Right renal cortex interstitium (tissue), 3 donors: ENCODE measurements at regions not wholly inside any gene's neighbourhood (a gene's known extent, or its start where the extent isn't known, plus 50 kb on each side); places are given as distances from the start of the nearest gene placed in this dataset.

Experiments
- DNase-seq, 3 donors: peaks; one replicate each; pipeline ENCODE4 v3.0.0-alpha.2; 2013; ENCODE audit warnings: low read depth in 3 of 3, low spot score in 2 of 3

DNA sequence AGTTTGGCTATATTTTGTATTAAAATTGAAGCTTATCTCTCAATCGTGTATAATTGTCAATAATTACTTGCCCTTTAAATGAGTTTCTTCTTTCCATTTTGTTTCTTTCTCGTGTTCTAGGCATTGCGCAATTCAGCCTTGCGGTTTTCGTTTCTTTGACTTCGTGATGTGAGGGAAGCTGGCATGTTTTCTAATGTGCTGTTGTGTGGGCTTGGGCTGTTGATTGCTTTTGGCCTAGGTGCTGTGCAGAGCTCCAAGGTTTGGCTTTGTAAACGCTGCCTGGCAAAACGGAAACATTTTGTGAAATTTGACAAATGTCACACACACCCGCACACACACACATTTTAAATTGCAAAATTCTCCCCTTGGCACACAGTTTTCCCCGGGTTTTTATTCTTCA, 242.6 kb upstream of the TCF4 start:
- no peak for DNase-seq

DNA sequence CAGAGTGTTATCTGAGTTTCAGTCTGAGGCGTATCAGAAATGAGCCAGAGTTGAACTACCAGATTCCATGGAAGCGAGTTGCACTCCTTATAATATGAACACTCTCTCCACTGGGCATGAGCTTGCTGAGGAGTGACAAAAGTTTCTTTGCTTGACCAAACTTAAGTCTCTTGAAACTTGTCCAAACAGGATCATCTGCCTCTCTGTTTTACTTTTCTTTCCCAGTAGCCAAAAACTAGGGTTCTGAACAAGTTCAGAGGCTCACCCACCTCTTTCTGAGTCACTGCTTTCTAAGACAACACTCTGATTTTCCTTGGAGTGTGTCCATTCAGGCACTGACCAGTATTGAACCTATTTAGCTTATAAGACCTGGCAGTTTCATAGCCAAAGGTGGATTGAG, 233.2 kb upstream of the TCF4 start:
- DNase-seq, result no peak

DNA sequence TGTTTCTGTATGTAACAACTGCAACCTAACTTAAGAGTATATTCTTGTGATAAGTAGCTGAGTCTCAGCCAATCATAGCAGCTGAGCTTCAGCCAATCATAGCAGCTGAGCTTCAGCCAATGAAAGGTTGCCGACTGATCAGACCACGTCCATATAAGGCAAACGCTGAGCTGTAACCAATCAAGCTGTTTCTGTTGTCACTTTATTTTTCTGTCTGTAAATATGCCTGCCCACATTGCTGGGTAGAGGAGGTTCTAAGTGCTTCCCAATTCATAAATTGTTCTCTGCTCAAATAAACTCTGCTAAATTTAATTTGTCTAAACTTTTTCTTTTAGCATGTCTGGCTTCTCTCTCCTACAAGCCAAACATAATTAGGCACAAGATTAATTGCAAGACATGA, 231.5 kb upstream of the TCF4 start:
- DNase-seq, result no peak

DNA sequence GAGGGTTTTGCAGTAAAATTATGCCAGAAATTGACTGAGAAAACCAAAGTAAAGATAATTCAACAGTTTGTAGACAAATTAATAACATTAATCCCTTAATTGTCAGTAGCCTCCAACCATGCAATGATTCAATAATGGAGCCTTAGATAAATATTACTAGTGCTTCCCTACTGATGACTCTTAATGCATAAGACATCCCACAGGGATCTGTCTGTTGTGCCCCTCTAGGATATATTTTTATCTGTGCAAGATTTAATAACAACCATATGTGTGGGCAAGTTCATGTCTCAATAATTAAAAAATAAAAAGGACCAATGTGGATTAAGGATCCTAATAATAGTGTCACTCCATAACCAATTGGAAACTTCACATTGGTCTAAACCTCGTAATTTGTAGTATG, 230.3 kb upstream of the TCF4 start:
- DNase-seq, result no peak

DNA sequence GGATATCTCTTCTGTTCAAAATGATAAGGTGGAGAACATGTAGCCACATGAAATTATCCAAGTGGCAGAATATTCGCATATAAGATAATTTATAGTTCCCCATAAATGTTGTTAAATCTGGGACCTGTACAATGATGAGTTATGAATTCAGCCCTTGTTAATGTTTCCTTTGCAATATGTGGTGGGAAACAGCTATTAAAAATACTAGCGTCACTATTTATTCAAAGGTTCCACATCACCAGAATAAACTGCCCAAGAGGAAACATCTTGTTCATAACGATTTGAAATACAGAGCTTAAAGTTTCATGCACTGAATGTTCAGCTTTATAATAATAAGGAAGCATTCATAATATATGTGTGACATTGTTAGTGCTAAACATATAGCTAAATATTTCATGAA, 223.9 kb upstream of the TCF4 start:
- no peak for DNase-seq

DNA sequence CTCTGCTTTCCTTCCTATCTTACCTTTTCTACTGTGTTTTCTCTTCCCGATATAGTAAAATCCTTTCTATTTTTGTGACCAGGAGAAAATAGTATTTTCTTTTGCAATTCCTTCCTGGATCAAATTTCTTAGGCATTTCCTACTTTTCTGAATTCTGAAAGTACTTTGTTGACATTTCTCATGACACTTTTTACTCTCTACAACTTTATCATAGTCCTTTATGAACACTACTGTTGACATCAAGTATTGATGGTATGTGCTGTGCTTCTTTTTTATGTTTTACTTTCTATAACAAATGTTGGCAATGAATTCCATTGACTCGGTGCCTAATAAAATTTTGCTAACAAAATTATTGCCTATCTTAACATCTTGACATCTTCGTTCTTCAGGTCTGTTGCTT, 217.7 kb upstream of the TCF4 start:
- DNase-seq, result no peak

DNA sequence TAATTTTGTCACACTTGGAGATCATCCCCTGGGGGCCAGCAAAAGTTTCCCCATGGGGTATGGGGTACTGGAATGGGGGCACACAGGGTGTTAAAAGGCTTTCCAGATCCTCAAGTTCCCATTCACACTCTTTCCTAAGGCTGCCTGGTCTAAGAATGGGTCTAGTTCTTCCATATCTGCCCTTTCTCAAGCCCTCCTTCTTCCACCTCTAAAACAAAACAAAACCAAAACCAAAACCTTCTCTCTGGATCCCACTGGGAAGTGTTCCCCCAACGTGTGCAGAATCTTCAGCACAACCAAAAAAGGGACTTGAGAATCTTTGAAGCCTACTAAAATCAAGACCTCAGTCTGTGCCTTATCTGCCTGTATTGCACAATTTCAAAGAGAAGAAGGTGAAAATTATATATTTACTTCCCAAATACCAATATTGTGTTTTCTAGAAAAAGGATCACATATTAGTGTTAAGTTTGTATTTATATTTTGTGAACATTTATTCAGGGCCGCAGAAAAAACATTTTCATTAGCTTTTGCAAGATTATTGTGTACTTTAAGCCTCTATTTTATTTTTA, 207.2 kb upstream of the TCF4 start:
- no peak for DNase-seq

DNA sequence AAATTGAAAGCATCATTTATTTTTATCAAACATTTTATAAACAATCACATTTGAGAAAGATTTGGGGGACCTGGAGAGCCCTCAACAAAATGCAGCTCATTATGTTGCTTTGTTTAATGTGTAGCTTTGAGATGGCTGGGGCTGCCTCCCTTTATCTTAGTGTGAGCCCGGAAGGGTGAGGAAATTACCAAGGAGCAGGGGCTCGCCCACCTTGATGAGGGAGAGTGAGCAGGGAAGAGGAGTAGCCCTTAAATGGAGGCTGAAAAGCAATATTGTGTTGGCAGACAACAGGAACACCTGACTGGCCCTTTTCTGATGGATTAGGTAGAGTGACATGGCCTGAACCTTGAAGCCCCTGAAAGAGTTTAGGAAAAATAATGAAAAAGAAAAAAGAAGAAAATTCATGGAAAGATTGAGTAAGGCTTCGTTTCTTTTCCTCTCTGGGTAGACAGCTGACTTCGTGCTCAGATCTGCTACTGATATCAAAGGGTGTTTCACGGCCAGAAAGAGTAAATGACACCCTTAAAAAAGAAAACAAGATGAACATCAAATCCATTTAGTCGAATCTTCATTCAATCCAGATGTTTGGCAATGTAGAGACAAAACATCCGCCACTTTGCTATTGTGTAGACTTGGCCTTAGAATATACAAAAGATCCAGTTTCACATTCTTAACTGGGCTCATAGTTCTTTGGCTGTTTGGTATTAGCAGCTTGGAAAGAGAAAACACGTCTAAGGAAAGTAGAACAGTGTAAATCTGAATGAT, 206.5 kb upstream of the TCF4 start:
- no peak for DNase-seq

DNA sequence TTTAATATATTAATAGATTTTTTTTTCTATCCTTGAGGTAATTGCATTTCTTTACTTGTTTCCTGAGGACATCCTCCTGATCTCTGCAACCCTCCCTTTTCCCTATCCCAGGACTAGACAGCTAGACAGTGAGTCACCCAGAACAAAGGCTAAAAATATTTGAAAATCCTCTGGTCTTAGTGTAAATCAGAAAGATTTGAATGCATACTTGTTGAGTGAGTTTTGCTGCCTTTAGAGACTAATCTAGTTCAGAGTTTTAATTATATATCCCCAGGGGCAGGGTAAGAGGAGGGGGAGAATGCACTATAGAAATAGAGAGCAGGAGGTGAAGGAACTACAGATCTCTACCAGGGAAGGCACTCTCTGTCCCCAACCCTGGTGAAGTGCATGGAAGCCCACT, 202.3 kb upstream of the TCF4 start:
- DNase-seq, result no peak

DNA sequence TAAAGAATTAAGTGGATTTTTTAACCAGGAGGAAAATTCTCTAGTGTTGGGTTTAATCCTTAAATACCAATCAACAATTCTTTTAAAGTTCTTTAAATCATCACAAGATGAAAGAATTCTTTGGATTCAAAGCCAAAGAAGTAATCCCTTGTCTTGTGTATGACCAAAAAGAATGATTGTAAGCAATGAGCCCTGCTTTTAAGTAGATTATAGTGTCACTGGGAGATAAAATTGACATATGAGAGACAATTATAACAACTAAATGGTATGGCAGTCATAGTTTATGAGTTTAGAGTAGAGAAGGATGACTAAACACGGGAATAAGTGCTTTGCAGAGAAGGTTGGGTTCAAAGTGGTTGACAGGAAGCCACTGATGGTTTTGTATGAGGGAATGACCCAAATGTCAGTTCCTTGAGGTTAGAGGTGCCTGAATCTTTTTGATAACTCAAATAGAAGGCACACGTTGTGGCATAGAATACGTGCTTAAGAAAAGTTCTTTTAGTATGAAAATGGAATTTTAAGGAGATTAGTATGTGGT, 199.6 kb upstream of the TCF4 start:
- DNase-seq, result no peak

DNA sequence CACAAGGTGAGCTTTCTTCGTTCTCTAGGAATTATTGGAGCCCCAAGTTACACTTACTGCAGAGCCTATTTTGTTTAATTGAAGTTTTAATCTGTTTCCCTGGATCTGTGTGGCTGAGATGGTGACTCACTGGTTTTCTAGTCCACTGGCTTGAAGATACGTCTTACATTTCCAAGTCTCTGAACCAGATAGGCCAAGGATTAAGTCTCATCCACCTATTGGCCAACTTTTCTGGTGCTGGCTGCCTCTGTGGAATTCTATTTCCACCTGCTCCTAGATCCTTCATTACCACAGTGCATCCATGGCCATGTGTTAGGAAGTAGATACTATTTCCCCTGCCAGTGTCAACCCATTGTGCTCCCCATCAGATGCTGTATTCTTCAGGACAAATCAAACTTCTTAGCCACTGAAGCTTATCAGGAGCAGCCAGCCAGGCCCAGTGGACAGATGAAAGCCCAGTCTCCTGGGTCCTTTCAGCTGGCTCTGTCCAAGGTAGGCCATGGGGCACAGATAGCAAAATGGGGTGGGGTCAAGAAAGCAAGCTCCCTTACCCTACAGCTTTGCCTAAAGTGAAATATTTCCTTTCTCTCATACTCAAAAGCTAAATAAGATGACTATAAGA, 198.8 kb upstream of the TCF4 start:
- DNase-seq, result no peak

DNA sequence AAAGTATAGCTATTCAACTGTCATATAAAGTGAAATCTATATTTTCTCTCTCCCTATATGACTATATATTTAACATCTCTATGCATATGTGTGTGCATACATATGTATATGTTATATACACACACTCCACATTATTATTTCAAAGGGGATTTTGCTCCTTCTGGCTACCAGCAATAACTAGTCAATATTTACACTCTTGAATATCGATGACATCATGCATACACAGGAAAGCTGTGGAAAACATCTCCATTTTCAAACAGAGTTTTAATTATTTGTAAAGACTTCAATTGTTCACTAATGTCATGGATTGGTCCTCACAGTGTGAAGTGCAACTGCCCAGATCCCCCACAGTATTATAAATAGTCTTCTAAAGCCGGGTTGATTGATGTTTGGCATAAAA, 195.9 kb upstream of the TCF4 start:
- DNase-seq, result no peak

DNA sequence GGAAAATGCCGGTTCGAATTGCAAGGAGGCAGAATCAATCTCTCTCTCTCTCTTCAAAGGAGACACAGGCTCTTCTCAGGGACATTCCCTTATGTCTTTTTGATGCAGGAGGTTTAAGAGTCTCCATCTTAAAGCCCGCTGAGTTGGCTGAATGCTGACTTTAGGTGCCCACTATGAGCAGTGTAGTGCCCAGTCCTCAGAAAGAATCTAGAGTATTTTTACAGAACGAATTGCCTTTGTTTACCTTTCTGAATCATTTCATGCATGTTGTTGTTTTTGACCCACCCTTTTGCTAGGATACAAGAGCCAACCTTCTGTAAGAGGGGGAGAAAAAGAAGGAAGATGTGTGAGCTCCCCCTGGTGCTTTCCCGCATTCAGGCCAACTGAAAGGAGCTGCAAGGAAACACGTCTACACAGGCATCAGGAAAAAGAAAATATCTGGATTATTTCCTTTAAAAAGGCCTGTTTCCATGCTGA, 193.5 kb upstream of the TCF4 start:
- peak in 1 of 3 donors; percentile 49 for DNase-seq

DNA sequence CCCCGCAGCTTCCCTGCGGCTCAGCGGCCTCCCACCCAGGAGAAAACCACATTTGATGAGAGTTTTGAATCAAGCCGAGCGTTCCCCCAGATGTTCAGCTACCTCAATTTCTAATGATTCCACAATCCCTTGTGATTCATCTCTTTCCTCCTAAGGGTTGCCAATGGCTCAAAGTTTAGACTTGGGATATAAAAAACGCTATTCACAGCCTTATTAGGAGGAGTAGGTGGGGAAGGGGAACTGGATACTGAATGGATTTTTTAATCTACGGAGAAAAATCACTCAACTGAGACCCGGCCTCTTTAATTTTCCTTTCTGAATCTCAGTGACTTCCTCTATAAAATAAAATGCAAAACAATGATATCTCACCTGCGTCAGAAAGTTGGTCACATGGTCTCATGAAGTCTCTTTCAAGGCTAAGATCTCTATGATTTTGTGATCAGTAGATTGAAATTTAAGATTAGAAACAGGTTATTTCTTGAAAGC, 192.6 kb upstream of the TCF4 start:
- DNase-seq, result peak in 1 of 3 donors; percentile 3

DNA sequence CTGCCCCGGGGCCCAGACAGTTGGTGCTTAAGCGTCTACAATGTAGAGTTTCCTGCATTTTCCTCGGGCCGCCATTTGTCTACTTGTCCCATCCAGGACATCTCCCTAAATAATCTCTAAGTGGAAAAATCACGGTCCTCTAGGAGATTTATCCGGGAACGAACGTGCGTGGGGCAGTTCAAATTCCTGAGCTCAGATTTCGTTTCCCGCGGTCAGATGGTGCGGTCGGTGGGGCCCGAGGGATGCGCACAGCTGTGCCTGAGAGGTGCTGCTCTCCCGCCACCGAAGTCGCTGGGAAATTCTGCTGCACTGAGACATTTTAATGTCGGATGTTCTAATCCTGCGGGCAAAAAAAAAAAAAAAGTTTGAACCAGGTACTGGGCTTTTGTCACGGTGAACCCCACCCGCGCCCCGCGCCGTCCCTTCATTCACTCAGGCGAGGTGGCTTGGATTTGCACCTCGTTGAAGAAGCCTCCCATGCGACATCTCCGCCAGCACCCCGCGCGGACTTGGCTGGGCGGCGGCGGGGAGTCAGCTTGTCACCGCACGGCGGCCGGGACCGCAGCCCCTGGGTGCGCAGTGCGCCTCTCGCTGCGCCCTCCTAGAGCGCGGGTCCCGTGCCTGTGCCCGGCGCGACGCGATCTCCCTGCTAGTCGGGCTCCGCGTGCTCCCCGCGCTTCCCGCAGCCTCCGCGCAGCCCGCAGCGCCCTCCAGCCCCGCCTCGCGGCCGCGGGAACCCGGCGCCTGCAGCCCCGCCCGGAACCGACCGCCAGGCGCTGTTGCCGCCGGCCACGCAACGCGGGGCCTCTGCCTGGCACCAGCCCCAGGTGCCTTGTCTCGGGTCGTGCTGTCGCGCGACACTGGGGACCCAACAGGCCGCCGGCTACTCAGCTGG, 191.9 kb upstream of the TCF4 start:
- peak in 1 of 3 donors; percentile 30 for DNase-seq

DNA sequence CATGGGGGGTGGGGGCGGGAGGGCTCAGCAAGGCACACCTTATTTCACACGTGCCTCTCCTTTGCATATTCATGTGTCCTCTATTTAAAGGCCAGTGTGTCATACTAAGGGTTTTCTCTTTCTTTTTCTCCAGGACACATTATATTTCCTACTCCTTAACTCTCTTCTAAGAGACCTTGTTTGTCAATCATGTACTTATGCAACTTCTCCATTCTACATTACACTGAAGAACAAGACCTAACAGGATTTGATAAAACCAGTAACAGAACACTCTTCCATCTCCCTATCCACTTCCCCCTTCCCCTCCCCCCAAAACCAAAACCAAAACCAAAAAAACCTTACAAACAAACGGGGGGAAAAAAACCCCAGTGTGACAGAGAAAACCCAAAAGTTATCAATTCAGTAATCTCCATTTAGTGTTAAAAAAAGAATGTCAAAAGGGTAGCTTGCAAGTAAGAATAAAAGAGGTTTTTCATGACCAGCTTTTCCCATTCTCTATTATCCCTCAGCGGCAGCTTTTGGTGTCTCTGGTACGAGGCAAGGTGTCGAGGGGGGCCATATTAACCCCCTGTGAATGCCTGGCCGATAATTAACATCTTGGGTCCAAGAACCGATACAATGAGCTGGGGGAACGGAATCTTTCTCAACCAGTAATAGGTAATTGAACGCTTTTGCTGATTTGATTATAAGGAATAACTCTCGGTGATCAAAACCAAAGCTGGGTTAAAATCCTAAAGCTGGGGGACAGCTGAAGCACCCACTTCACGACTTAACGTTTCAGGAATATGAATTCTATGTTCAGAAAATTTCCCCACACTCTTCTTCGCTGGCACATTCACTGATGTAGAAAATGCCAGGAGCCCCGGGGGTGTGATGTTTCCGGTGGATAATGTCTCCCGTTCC, 191.0 kb upstream of the TCF4 start:
- DNase-seq, result peak in 1 of 3 donors; percentile 19

DNA sequence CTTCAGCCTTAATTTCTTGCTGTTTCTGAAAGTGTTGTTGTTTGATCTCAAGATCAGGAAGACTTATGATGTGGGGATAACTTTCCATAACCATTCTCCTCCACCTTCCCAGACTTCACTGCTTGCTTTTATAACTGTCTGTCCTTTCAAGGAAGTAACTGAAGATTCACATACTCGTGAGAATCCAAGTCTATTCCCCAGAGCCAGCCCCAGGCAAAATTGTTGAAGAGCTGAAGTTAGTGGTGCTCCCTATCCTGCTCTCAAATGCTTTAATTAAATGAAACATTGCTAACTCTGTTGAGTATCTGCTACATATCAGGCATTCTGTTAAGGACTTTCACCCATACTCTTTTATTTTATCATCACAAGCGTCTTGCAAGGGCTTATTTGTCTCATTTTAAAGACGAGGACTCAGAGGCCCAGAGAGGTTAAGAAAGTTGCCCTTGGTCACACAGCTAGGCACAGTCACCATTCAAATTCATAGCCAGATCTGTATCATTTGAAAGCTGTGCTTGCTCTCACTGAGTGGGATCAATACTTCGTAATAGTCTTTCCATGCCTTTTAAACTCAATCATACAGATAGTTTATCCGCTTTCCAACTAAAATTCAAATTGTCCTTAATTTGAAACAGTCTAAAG, 189.8 kb upstream of the TCF4 start:
- DNase-seq, result no peak

DNA sequence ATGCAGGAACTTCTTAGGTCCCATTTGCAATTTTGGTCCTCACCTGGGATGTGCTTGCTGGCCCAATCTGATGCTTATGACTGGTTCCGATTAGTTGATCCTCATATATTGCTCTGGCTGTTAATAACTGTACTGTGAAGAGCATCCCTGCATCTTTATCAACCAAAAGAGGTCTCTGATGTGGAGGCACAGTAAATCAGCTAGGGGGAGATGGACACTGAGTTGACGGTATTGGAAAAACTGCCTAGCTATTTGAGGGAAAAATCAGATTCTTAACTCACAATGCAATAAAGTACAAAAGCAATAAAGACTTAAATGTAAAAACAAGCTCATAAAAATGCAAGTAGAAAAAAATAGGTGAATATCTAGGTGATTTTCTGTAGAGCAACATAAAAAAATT, 188.0 kb upstream of the TCF4 start:
- no peak for DNase-seq

DNA sequence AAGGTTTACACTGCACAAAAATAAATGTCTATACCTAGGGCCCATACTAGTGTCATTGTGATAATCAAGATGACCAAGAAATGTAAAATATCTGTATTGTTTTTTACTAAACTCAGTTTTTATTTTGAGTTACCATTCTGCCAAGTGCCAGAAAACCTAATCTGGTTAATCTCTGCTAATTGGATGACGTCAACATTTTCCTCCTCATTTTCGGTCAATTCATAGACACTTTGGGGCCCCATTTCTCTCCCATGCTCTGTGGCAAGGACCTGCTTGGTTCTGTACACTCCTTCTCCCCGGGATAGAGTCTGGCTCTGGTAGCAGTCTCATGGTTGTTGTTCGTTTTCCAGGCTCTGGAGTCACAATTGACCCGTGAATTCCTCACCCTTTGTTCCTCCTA, 186.5 kb upstream of the TCF4 start:
- no peak for DNase-seq
